ENCODE measurements at regions not wholly inside any gene's neighbourhood (a gene's known extent, or its start where the extent isn't known, plus 50 kb on each side); places are given as distances from the start of the nearest gene placed in this dataset.
"Not testable (repeated sequence)": the region's sequence is repeated elsewhere in the genome, so short reads cannot be mapped to it uniquely, and the experiment has no call there.

- no peak for ATAC-seq
- no peak for DNase-seq
- intact Hi-C loops (cut with DNase I, micrococcal nuclease) = no loop called here
Measured at GRCh38 chr11:112694245-112694644, 267.0 kb upstream of the NCAM1 start.

- ATAC-seq (no peak), DNase-seq (no peak)
- intact Hi-C loops (cut with DNase I, micrococcal nuclease) = no loop called here
Measured at GRCh38 chr11:112694813-112695212, 266.4 kb upstream of the NCAM1 start.

DNA sequence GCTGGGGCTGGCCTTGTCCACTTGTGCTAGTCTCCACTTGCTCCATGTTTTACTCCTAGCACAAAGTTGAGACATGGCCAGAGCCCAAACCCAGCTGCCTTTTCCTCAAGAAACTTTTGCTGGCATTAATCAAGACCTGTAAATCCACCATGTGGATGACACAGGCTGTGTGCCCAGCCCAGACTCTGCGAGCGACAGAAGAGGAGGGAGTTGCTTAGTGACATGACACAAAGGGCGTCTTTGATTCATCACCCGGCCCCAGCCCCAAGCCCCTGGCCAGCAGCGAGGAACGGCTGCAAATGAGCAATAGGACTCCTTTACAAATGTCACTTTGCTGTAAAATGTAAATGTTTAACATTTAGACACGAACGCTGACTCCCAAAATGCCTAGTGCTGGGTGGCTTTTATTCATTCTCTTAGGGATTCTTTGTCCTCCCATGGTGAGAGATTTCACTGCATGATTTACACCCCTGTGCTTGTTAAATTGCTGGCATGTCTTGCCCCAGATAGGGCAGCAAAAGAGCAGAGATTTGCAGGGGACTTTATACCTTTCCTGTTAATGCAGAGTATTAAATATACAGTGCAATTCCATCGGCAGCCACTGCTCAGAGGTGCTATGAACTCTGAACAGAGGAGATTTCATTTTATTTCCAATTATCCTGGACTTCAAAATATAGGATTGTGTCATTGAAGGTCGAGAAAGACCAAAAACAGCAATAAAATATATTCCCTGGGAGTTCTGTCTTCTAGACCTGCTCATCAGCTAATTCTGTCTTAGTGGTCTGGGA, 263.6 kb upstream of the NCAM1 start:
- no peak for ATAC-seq
- DNase-seq = no peak
- intact Hi-C loops (cut with DNase I, micrococcal nuclease) = no loop called here

- DNase-seq (no peak), ATAC-seq (no peak)
- intact Hi-C loops (cut with DNase I, micrococcal nuclease) = no loop called here
Measured at GRCh38 chr11:112705148-112705547, 256.1 kb upstream of the NCAM1 start.

GRCh38 chr11:112706863-112707262, 254.4 kb upstream of the NCAM1 start:
- ATAC-seq (no peak), DNase-seq (no peak)
- intact Hi-C loops (cut with DNase I, micrococcal nuclease) = no loop called here

DNA sequence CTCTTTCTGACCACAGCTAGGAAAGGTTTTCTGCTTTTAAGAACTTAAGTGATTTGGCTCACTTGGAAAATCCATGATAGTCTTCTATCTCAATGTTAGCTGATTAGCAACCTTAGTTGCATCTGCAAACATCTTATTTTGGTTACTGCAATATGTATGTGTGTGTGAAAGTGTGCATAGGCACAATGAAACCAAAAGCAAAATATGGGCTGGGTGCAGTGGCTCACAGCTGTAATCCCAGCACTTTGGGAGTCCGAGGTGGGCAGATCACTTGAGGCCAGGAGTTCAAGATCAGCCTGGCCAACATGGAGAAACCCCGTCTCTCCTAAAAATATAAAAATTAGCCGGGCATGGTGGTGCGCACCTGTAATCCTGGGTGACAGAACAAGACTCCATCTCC, 246.9 kb upstream of the NCAM1 start:
- ATAC-seq; intact Hi-C loops (cut with DNase I, micrococcal nuclease); DNase-seq: not testable (repeated sequence)

DNA sequence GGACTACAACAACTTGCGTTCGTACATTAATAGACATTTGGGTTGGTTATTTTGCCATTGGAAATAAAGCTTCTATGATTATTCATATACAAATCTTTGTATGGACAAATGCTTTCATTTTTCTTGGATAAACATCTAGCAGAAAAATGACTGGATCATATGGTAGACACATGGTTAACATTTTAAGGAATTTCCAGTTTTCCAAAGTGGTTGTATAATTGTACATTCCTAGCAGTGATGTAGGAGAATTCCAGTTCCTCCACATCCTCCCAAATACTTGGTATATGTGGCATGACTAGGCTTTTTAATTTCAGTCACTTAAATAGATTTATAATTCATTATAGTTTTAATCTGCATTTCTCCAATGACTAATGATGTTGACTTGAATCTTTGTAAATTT, 246.2 kb upstream of the NCAM1 start:
- ATAC-seq = no peak
- intact Hi-C loops (cut with DNase I, micrococcal nuclease) = no loop called here
- no peak for DNase-seq

DNA sequence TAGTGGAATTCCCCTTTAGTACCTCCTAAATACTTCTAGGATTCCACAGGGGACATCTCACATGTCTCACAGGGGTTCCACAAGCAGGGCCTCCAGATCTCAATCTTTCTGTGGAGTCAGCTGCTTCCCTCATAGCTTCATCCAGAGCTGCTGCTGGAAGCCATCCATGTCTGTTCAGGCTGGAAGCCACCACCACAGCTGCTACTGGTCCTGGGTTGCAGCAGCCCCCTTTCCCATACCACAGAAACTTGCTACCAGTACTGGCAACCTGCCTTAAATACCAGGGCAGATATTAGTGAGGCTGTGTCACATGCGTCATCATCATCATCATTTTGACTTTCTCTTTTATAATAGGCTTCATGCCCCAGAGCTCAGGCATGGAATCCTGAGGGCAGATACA, 242.7 kb upstream of the NCAM1 start:
- intact Hi-C loops (cut with DNase I, micrococcal nuclease) = no loop called here
- DNase-seq = no peak
- ATAC-seq = no peak

- ATAC-seq (no peak), DNase-seq (no peak)
- intact Hi-C loops (cut with DNase I, micrococcal nuclease) = no loop called here
Measured at GRCh38 chr11:112719736-112720525, 241.3 kb upstream of the NCAM1 start.

DNA sequence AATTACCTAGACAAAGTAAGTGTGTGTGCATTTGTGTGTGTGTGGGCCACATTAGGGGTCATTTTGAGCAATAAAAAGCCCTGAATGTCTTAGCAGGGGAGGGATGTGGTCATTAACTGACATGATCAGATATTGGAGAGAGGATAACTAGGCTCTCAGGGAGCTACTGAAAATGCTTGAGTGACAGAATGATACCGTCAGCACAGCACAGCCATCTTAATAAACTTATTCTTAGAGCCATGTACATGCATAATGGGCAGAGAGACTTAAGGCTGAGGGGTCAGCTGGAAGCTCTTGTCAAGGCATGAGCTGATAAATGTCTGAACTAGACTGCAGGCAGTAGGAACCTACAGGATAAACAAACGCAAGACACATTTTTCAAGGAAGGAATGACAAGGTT, 239.1 kb upstream of the NCAM1 start:
- intact Hi-C loops (cut with DNase I, micrococcal nuclease) = no loop called here
- ATAC-seq (no peak), DNase-seq (no peak)

DNA sequence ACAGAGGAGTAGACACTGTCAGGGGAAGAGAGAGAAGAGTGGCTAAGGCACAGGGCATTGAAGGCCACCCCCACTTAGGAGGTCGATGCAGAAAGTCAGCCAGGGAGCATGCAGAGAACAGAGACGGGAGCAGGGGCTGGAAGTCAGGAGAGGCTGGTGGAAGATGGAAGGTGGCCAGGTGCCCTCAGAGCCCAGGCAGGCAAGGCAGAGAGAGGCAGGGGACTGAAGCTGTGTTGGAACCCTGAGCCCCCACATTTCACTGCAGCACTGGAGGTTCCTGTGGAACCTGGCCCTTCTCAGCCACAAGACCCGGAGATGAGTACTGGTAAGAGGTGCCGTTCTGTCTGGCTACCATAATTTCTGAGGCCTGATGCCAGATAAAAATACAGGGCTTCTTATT, 238.3 kb upstream of the NCAM1 start:
- intact Hi-C loops (cut with DNase I, micrococcal nuclease) = no loop called here
- ATAC-seq (no peak), DNase-seq (no peak)

DNA sequence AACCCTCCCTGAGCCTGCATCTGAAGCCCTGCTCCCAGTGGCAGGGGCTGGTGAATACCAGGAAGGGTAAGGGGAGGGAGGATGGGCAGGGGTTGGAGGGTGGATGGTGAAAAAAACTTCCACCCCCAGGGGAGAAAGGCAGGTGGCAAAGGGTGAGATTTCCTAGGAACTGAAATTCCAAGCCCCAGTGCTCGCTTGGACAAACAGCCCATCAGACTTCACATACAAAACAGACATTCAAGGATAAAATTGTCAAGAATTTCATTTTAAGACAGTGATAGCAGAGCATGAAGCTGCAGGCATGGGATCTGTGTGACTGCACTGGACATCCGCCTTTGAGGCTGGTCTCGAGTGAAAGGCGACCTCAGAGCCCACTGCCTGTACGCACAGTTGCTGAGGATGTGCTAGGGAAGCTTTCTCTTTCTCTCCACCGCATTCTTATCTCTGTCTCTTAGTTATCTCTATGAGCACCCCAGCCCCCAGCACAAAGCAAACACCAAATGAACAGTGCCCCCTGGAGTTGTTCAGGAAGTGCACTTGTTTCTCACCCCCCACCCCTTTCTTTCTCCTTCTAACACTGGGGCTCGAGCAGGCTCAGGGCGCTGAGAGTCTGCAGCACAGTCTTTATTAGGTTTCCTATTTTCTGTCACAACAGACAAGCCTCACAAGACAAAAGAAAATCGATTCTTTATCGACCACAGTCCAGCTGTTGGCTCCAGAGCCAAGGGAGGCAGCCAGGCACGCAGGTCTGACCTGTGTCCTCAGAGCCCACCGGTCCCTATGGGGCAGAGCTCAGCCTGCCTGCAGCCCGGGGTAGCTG, 237.3 kb upstream of the NCAM1 start:
- DNase-seq (no peak), ATAC-seq (no peak)
- intact Hi-C loops (cut with DNase I, micrococcal nuclease) = no loop called here

- no peak for DNase-seq
- intact Hi-C loops (cut with DNase I, micrococcal nuclease) = no loop called here
- no peak for ATAC-seq
Measured at GRCh38 chr11:112724496-112724790, 236.8 kb upstream of the NCAM1 start.

DNA sequence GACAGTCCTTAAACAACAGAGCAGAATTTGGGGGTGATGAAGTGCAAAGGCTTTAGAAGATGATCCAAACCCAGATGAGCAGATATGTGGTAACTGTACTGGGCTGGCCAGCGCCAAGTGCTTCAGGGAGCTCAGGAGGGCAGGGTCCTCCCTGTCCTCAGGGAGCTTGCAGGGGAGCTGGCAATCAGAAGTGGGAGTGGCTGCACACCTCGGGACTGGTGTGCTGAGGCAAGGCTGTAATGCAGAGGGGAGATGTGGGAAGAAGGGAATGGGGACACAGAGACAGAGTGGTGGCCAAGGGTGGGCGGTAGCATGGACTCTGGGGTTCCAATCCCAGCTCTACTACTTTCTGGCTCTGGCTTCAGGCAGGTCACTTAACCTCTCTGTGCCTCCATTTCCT, 235.6 kb upstream of the NCAM1 start:
- DNase-seq = no peak
- ATAC-seq = no peak
- intact Hi-C loops (cut with DNase I, micrococcal nuclease) = no loop called here

GRCh38 chr11:112727341-112727841, 233.8 kb upstream of the NCAM1 start:
- intact Hi-C loops (cut with DNase I, micrococcal nuclease) = no loop called here
- no peak for DNase-seq
- no peak for ATAC-seq

GRCh38 chr11:112728288-112728687, 232.9 kb upstream of the NCAM1 start:
- intact Hi-C loops (cut with DNase I, micrococcal nuclease) = no loop called here
- ATAC-seq (no peak), DNase-seq (no peak)

- ATAC-seq (no peak), DNase-seq (no peak)
- intact Hi-C loops (cut with DNase I, micrococcal nuclease) = no loop called here
Measured at GRCh38 chr11:112728716-112729115, 232.5 kb upstream of the NCAM1 start.

- intact Hi-C loops (cut with DNase I, micrococcal nuclease) = no loop called here
- no peak for ATAC-seq
- DNase-seq = no peak
Measured at GRCh38 chr11:112730591-112730990, 230.6 kb upstream of the NCAM1 start.

GRCh38 chr11:112731538-112731937, 229.7 kb upstream of the NCAM1 start:
- ATAC-seq (no peak), DNase-seq (no peak)
- intact Hi-C loops (cut with DNase I, micrococcal nuclease) = no loop called here

- ATAC-seq (no peak), DNase-seq (no peak)
- intact Hi-C loops (cut with DNase I, micrococcal nuclease) = no loop called here
Measured at GRCh38 chr11:112732031-112732430, 229.2 kb upstream of the NCAM1 start.
